NCI-H2227 (cell line): ENCODE measurements at regions not wholly inside any gene's neighbourhood (a gene's known extent, or its start where the extent isn't known, plus 50 kb on each side); places are given as distances from the start of the nearest gene placed in this dataset.

Experiments
- DNase-seq: peaks from one replicate; lab custom pipeline; 2025; ENCODE audit not compliant: unreplicated experiment; lab: John Stamatoyannopoulos, UW

GRCh38 chr9:87437966-87438365 is 59.7 kb upstream of the DAPK1 start:
- no peak for DNase-seq

GRCh38 chr9:87441251-87441650 is 56.4 kb upstream of the DAPK1 start:
- no peak for DNase-seq

- no peak for DNase-seq
Observed at GRCh38 chr9:87442451-87442850, 55.2 kb upstream of the DAPK1 start.

GRCh38 chr9:87443006-87443405 is 54.7 kb upstream of the DAPK1 start:
- DNase-seq, result no peak

GRCh38 chr9:87443461-87443860 is 54.2 kb upstream of the DAPK1 start:
- DNase-seq, result no peak

GRCh38 chr9:87445646-87446045 is 52.0 kb upstream of the DAPK1 start:
- DNase-seq, result no peak

- no peak for DNase-seq
Observed at GRCh38 chr9:87446527-87446926, 51.1 kb upstream of the DAPK1 start.

GRCh38 chr9:87447547-87448432 is 49.9 kb upstream of the DAPK1 start:
- DNase-seq, result no peak
